Prostate gland (tissue), 2 donors: ENCODE measurements at regions not wholly inside any gene's neighbourhood (a gene's known extent, or its start where the extent isn't known, plus 50 kb on each side); places are given as distances from the start of the nearest gene placed in this dataset.

Experiments used
- POLR2A ChIP-seq: fragments of 450-650 bp; IDR thresholded peaks from one replicate; pipeline ENCODE4 v1.6.1; 2016; ENCODE audit warnings: antibody characterized with exemption, mild to moderate bottlenecking
- POLR2AphosphoS5 ChIP-seq: sonication (generic); formaldehyde crosslinking; IDR thresholded peaks from one replicate; pipeline ENCODE4 v1.6.1; 2017; ENCODE audit warnings: antibody characterized with exemption
- TF ChIP-seq, protein P1 (sequence below), 4 experiments: fragments of 200-600 bp in 2 of 4; fragments of 450-650 bp in 2 of 4; sonication (generic) in 2 of 4; IDR thresholded peaks; 1 replicate in 3 of 4; 2 replicates in 1 of 4; pipeline ENCODE4 v1.5.1; 2016 to 2019; ENCODE audit warnings: antibody characterized with exemption in 4 of 4, mild to moderate bottlenecking in 2 of 4, moderate library complexity in 2 of 4

GRCh38 chr2:133843551-133843950, 275.3 kb upstream of the NCKAP5 start:
- TF ChIP-seq POLR2AphosphoS5, result no peak
- TF ChIP-seq, protein P1, sequence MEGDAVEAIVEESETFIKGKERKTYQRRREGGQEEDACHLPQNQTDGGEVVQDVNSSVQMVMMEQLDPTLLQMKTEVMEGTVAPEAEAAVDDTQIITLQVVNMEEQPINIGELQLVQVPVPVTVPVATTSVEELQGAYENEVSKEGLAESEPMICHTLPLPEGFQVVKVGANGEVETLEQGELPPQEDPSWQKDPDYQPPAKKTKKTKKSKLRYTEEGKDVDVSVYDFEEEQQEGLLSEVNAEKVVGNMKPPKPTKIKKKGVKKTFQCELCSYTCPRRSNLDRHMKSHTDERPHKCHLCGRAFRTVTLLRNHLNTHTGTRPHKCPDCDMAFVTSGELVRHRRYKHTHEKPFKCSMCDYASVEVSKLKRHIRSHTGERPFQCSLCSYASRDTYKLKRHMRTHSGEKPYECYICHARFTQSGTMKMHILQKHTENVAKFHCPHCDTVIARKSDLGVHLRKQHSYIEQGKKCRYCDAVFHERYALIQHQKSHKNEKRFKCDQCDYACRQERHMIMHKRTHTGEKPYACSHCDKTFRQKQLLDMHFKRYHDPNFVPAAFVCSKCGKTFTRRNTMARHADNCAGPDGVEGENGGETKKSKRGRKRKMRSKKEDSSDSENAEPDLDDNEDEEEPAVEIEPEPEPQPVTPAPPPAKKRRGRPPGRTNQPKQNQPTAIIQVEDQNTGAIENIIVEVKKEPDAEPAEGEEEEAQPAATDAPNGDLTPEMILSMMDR (IDR thresholded peaks at IDR 0.05), result no peak
- TF ChIP-seq POLR2A, result no peak
